Astrocyte (in vitro differentiated cells and primary cell): ENCODE measurements at regions not wholly inside any gene's neighbourhood (a gene's known extent, or its start where the extent isn't known, plus 50 kb on each side); places are given as distances from the start of the nearest gene placed in this dataset.

ENCODE experiments used
- DNase-seq: peaks from one replicate; pipeline ENCODE4 v3.0.0-alpha.2; 2010; ENCODE audit warnings: low read depth
- FAIRE-seq: peaks from 2 replicates; lab custom pipeline; 2011; peaks lifted over from hg19 to GRCh38; lab: Jason Lieb, UNC
- H2AFZ ChIP-seq: 2 replicates; pipeline ENCODE4 v1.6.0; 2012; ENCODE audit warnings: low read depth, low read length, inconsistent platforms
- H3K27ac ChIP-seq: 2 replicates; pipeline ENCODE4 v1.5.1; 2011; ENCODE audit warnings: low read depth, low read length, inconsistent platforms
- H3K27me3 ChIP-seq: 2 replicates; pipeline ENCODE4 v1.6.0; 2011; ENCODE audit warnings: low read length, inconsistent platforms; ENCODE audit not compliant: insufficient read depth
- H3K36me3 ChIP-seq: 2 replicates; pipeline ENCODE4 v1.5.1; 2011; ENCODE audit warnings: low read length, inconsistent platforms; ENCODE audit not compliant: insufficient read depth
- H3K4me1 ChIP-seq: 2 replicates; pipeline ENCODE4 v1.5.1; 2011; ENCODE audit warnings: low read length, inconsistent platforms; ENCODE audit not compliant: insufficient read depth
- H3K4me2 ChIP-seq: 2 replicates; pipeline ENCODE4 v1.6.0; 2012; ENCODE audit warnings: low read length, inconsistent platforms
- H3K4me3 ChIP-seq: 2 replicates; pipeline ENCODE4 v1.5.1; 2011; ENCODE audit warnings: low read depth, mild to moderate bottlenecking, low read length, inconsistent platforms; ENCODE audit not compliant: insufficient read depth
- H3K79me2 ChIP-seq: 2 replicates; pipeline ENCODE4 v1.6.0; 2012; ENCODE audit warnings: mild to moderate bottlenecking, low read length, inconsistent platforms; ENCODE audit not compliant: insufficient read depth
- H3K9ac ChIP-seq: 2 replicates; pipeline ENCODE4 v1.6.0; 2012; ENCODE audit warnings: mild to moderate bottlenecking, low read length, inconsistent platforms
- H3K9me3 ChIP-seq: 2 replicates; pipeline ENCODE4 v1.5.1; 2012; ENCODE audit warnings: low read depth, mild to moderate bottlenecking, low read length, inconsistent platforms; ENCODE audit not compliant: insufficient read depth
- H4K20me1 ChIP-seq: 2 replicates; pipeline ENCODE4 v1.6.0; 2012; ENCODE audit warnings: low read length, inconsistent platforms; ENCODE audit not compliant: insufficient read depth
- H3K27ac Mint-ChIP-seq: one replicate; pipeline ENCODE4 v1.8.0; 2021; ENCODE audit warnings: mild to moderate bottlenecking, mixed read lengths; ENCODE audit not compliant: unreplicated experiment
- H3K27me3 Mint-ChIP-seq: one replicate; pipeline ENCODE4 v1.8.0; 2021; ENCODE audit warnings: low read depth, mixed read lengths; ENCODE audit not compliant: unreplicated experiment
- H3K36me3 Mint-ChIP-seq: one replicate; pipeline ENCODE4 v1.8.0; 2021; ENCODE audit warnings: low read depth, mixed read lengths; ENCODE audit not compliant: unreplicated experiment
- H3K4me1 Mint-ChIP-seq: one replicate; pipeline ENCODE4 v1.8.0; 2021; ENCODE audit warnings: low read depth, mixed read lengths; ENCODE audit not compliant: unreplicated experiment
- H3K4me3 Mint-ChIP-seq: one replicate; pipeline ENCODE4 v1.8.0; 2021; ENCODE audit warnings: mild to moderate bottlenecking, moderate library complexity, mixed read lengths; ENCODE audit not compliant: unreplicated experiment
- H3K9me3 Mint-ChIP-seq: one replicate; pipeline ENCODE4 v1.8.0; 2021; ENCODE audit warnings: mild to moderate bottlenecking, mixed read lengths; ENCODE audit not compliant: unreplicated experiment
- EZH2 ChIP-seq: IDR thresholded peaks from 2 replicates; pipeline ENCODE4 v1.6.1; 2012; ENCODE audit warnings: mild to moderate bottlenecking, low read length, inconsistent platforms; ENCODE audit not compliant: insufficient read depth
- TF ChIP-seq, protein P1 (sequence below): IDR thresholded peaks from 2 replicates; pipeline ENCODE4 v1.5.1; 2011; ENCODE audit warnings: low read depth, mild to moderate bottlenecking, inconsistent platforms, low read length, moderate library complexity; ENCODE audit not compliant: insufficient read depth

DNA sequence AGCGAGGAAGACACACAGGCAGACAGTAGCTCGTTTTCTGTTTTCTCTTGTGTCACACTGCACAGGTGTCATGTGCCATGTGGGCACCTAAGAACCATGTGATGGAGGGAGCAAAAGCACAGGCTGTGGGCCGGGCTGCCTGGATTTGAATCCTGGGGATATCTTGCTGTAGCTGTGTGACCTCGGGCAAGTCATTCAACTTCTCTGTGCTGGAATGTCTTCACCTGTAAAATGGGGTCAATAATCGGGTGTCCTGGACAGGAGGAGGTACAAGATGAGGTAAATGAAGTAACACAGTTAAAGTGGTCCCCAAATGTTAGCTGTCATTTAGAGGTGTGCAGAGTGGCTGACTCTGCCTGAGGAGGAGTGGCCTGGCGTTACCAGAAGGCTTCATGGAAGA lies 246.9 kb downstream of the RPS24 start:
- Histone ChIP-seq H3K9me3 (no peaks in the 10 kb centered on the region), H3K4me1 (peaks cover 3% of the 10 kb centered on the region), H3K9ac (no peak overlapping the region), H3K4me3 (no peak overlapping the region), H3K79me2 (no peaks in the 10 kb centered on the region), H3K27ac (no peak overlapping the region), H3K36me3 (no peaks in the 10 kb centered on the region), H3K27me3 (peaks cover 8% of the 10 kb centered on the region), H2AFZ (no peak overlapping the region), H4K20me1 (no peaks in the 10 kb centered on the region), H3K4me2 (no peak overlapping the region)
- peaks cover 9% of the 10 kb centered on the region for H3K9me3 Mint-ChIP-seq
- FAIRE-seq (no peak), DNase-seq (no peak)
- H3K4me1 Mint-ChIP-seq, result peaks cover 2% of the 10 kb centered on the region
- no peak overlapping the region for H3K4me3 Mint-ChIP-seq
- H3K36me3 Mint-ChIP-seq, result no peaks in the 10 kb centered on the region
- peaks cover 52% of the 10 kb centered on the region for H3K27me3 Mint-ChIP-seq
- H3K27ac Mint-ChIP-seq, result no peak overlapping the region
- TF ChIP-seq, protein P1, sequence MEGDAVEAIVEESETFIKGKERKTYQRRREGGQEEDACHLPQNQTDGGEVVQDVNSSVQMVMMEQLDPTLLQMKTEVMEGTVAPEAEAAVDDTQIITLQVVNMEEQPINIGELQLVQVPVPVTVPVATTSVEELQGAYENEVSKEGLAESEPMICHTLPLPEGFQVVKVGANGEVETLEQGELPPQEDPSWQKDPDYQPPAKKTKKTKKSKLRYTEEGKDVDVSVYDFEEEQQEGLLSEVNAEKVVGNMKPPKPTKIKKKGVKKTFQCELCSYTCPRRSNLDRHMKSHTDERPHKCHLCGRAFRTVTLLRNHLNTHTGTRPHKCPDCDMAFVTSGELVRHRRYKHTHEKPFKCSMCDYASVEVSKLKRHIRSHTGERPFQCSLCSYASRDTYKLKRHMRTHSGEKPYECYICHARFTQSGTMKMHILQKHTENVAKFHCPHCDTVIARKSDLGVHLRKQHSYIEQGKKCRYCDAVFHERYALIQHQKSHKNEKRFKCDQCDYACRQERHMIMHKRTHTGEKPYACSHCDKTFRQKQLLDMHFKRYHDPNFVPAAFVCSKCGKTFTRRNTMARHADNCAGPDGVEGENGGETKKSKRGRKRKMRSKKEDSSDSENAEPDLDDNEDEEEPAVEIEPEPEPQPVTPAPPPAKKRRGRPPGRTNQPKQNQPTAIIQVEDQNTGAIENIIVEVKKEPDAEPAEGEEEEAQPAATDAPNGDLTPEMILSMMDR, result no peak
- no peak for TF ChIP-seq EZH2

DNA sequence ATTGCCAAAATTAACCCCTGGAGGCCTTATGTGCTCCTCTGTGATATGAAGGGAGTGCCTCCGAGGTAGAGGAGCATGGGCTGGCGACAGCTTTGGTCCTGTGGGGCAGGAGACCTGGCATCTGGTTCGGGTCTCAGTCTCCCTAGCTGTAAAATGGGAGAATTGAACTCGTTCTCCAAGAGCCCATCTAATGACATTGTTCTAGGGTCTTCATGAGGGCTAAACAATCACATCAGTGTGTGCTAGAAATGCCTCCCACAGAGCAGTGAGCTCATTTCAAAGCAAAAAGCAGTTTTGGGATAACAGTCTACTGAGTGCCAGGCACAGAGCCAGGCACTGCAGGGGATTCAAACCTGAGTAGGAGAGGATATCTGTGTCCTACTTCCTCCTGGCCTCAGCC lies 248.0 kb downstream of the RPS24 start:
- Histone ChIP-seq H3K36me3 (no peaks in the 10 kb centered on the region), H3K27me3 (peaks cover 8% of the 10 kb centered on the region), H3K4me1 (peaks cover 3% of the 10 kb centered on the region), H3K9ac (no peak overlapping the region), H3K9me3 (no peaks in the 10 kb centered on the region), H3K27ac (no peak overlapping the region), H3K79me2 (no peaks in the 10 kb centered on the region), H4K20me1 (no peaks in the 10 kb centered on the region), H3K4me3 (no peak overlapping the region), H2AFZ (no peak overlapping the region), H3K4me2 (no peak overlapping the region)
- Mint-ChIP-seq H3K4me3 (no peak overlapping the region), H3K9me3 (peaks cover 9% of the 10 kb centered on the region), H3K36me3 (no peaks in the 10 kb centered on the region), H3K27me3 (peaks cover 49% of the 10 kb centered on the region), H3K27ac (no peak overlapping the region), H3K4me1 (peaks cover 2% of the 10 kb centered on the region)
- DNase-seq (no peak), FAIRE-seq (no peak)
- TF ChIP-seq, protein P1, result no peak
- TF ChIP-seq EZH2, result no peak

DNA sequence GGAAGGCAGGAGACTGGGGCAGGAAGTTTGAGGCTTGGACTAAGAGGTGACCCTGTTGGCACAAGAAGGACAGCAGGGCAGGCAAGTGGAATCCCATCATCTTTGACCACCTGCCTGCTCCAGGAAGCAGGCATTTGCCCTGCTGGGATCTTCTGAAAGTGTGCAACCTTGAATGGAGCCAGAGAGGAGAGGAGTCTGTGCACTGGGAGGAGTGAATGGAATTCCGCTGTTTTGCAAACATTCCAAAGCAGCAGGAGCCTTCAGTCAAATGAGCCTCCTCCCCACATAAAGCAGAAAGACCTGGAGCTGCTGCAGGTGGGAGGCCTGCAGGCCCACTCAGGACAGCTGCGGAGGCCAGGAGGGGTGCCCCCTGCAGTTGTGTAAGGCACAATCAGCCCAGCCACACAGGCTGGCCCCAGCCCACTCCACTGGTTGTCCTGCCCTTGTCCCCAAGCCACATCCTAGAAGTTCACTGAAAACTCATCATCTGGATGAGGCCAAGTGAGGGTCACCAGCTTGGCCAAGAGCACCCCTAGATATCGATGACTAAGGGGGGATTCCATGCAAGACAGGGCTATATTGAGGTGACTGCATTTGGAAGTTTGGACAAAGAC lies 249.5 kb downstream of the RPS24 start:
- no peak overlapping the region for H3K4me2 ChIP-seq
- TF ChIP-seq, protein P1, result no peak
- TF ChIP-seq EZH2, result no peak
- Mint-ChIP-seq H3K4me3 (no peak overlapping the region), H3K4me1 (peaks cover under 1% of the 10 kb centered on the region), H3K27me3 (peaks cover 51% of the 10 kb centered on the region), H3K27ac (no peak overlapping the region), H3K9me3 (peaks cover 3% of the 10 kb centered on the region), H3K36me3 (no peaks in the 10 kb centered on the region)
- H3K9me3 ChIP-seq, result no peaks in the 10 kb centered on the region
- no peak overlapping the region for H3K27ac ChIP-seq
- DNase-seq, result no peak
- FAIRE-seq, result no peak
- peaks cover 8% of the 10 kb centered on the region for H3K27me3 ChIP-seq
- no peaks in the 10 kb centered on the region for H3K4me1 ChIP-seq
- no peak overlapping the region for H3K4me3 ChIP-seq
- H3K79me2 ChIP-seq, result no peaks in the 10 kb centered on the region
- no peak overlapping the region for H2AFZ ChIP-seq
- no peak overlapping the region for H3K9ac ChIP-seq
- H3K36me3 ChIP-seq, result no peaks in the 10 kb centered on the region
- H4K20me1 ChIP-seq, result no peaks in the 10 kb centered on the region
